H9 (cell line): ENCODE measurements at regions not wholly inside any gene's neighbourhood (a gene's known extent, or its start where the extent isn't known, plus 50 kb on each side); places are given as distances from the start of the nearest gene placed in this dataset.

ENCODE experiments used
- DNase-seq: peaks from one replicate; pipeline ENCODE4 v3.0.0-alpha.2; 2017
- H2AFZ ChIP-seq: one replicate; pipeline ENCODE4 v1.6.1; 2013; ENCODE audit warnings: mild to moderate bottlenecking, low read length, control low read depth, moderate library complexity
- H2AK5ac ChIP-seq: 2 replicates; pipeline ENCODE4 v1.6.1; 2013; ENCODE audit warnings: low read length, control low read depth, mixed read lengths; ENCODE audit not compliant: insufficient read length
- H2BK120ac ChIP-seq: one replicate; pipeline ENCODE4 v1.6.1; 2013; ENCODE audit warnings: low read depth, mild to moderate bottlenecking, low read length, control low read depth, inconsistent platforms; ENCODE audit not compliant: poor library complexity, severe bottlenecking
- H2BK12ac ChIP-seq: 2 replicates; pipeline ENCODE4 v1.6.1; 2013; ENCODE audit warnings: low read length, control low read depth, mixed read lengths, low read depth; ENCODE audit not compliant: insufficient read length
- H2BK15ac ChIP-seq: 2 replicates; pipeline ENCODE4 v1.6.1; 2013; ENCODE audit warnings: low read depth, low read length, control low read depth
- H2BK20ac ChIP-seq: one replicate; pipeline ENCODE4 v1.6.1; 2013; ENCODE audit warnings: low read depth, mild to moderate bottlenecking, low read length, control low read depth, inconsistent platforms; ENCODE audit not compliant: poor library complexity, severe bottlenecking
- H2BK5ac ChIP-seq: 2 replicates; pipeline ENCODE4 v1.6.1; 2013; ENCODE audit warnings: low read length, control low read depth, mixed read lengths; ENCODE audit not compliant: insufficient read length
- H3K14ac ChIP-seq: 2 replicates; pipeline ENCODE4 v1.6.1; 2013; ENCODE audit warnings: low read length, control low read depth; ENCODE audit not compliant: insufficient read depth
- H3K18ac ChIP-seq: 2 replicates; pipeline ENCODE4 v1.6.1; 2013; ENCODE audit warnings: low read depth, mild to moderate bottlenecking, mixed read lengths, low read length, control low read depth; ENCODE audit not compliant: insufficient read length
- H3K23ac ChIP-seq: 2 replicates; pipeline ENCODE4 v1.6.1; 2013; ENCODE audit warnings: low read length, control low read depth, mixed read lengths, low read depth; ENCODE audit not compliant: insufficient read length
- H3K23me2 ChIP-seq: 2 replicates; pipeline ENCODE4 v1.6.1; 2013; ENCODE audit warnings: low read depth, mild to moderate bottlenecking, mixed read lengths, low read length, control low read depth; ENCODE audit not compliant: insufficient read length, poor library complexity, severe bottlenecking
- H3K27ac ChIP-seq: 2 replicates; pipeline ENCODE4 v1.5.1; 2013; ENCODE audit warnings: low read length, control low read depth, mixed read lengths, low read depth; ENCODE audit not compliant: insufficient read length
- H3K27me3 ChIP-seq: 2 replicates; pipeline ENCODE4 v1.6.1; 2013; ENCODE audit warnings: low read length, control low read depth, inconsistent platforms; ENCODE audit not compliant: insufficient read depth
- H3K4ac ChIP-seq: 2 replicates; pipeline ENCODE4 v1.6.1; 2013; ENCODE audit warnings: low read depth, mild to moderate bottlenecking, control low read depth, inconsistent platforms, low read length, moderate library complexity
- H3K4me1 ChIP-seq: 2 replicates; pipeline ENCODE4 v1.6.1; 2013; ENCODE audit warnings: low read length, control low read depth, inconsistent platforms; ENCODE audit not compliant: insufficient read depth
- H3K4me2 ChIP-seq: 2 replicates; pipeline ENCODE4 v1.6.1; 2013; ENCODE audit warnings: low read length, control low read depth, mixed read lengths; ENCODE audit not compliant: insufficient read length, insufficient read depth
- H3K56ac ChIP-seq: 2 replicates; pipeline ENCODE4 v1.6.1; 2013; ENCODE audit warnings: low read depth, mild to moderate bottlenecking, mixed read lengths, low read length, control low read depth; ENCODE audit not compliant: insufficient read length
- H3K79me1 ChIP-seq: 2 replicates; pipeline ENCODE4 v1.6.1; 2013; ENCODE audit warnings: low read depth, mild to moderate bottlenecking, moderate library complexity, low read length, control low read depth, inconsistent platforms; ENCODE audit not compliant: insufficient read depth, poor library complexity, severe bottlenecking
- H3K79me2 ChIP-seq: 2 replicates; pipeline ENCODE4 v1.6.1; 2013; ENCODE audit warnings: low read length, control low read depth, inconsistent platforms; ENCODE audit not compliant: insufficient read depth
- H3K9ac ChIP-seq: 2 replicates; pipeline ENCODE4 v1.6.1; 2013; ENCODE audit warnings: low read length, control low read depth, mixed read lengths; ENCODE audit not compliant: insufficient read length; ENCODE audit errors: extremely low read depth
- H3K9me3 ChIP-seq: one replicate; pipeline ENCODE4 v1.6.1; 2013; ENCODE audit warnings: low read depth, low read length, inconsistent platforms; ENCODE audit not compliant: control insufficient read depth
- H3T11ph ChIP-seq: one replicate; pipeline ENCODE4 v1.6.1; 2013; ENCODE audit warnings: mild to moderate bottlenecking, low read length, control low read depth, inconsistent platforms
- H4K20me1 ChIP-seq: one replicate; pipeline ENCODE4 v1.6.1; 2013; ENCODE audit not compliant: control insufficient read depth, insufficient read length, insufficient read depth
- H4K5ac ChIP-seq: 2 replicates; pipeline ENCODE4 v1.6.1; 2013; ENCODE audit warnings: low read depth, mild to moderate bottlenecking, mixed read lengths, low read length, control low read depth; ENCODE audit not compliant: insufficient read length
- H4K8ac ChIP-seq: replicated peaks from 2 replicates; pipeline ENCODE4 v1.6.1; 2013; ENCODE audit warnings: low read length, control low read depth, mixed read lengths, low read depth; ENCODE audit not compliant: insufficient read length
- H4K91ac ChIP-seq: 2 replicates; pipeline ENCODE4 v1.6.1; 2013; ENCODE audit warnings: low read depth, mild to moderate bottlenecking, moderate library complexity, mixed read lengths, low read length, control low read depth; ENCODE audit not compliant: insufficient read length
- H3K27ac Mint-ChIP-seq, 3 experiments: 2 replicates in 2 of 3; 3 replicates in 1 of 3; pipeline ENCODE4 v1.8.0; 2020 to 2021; ENCODE audit warnings: mixed read lengths in 3 of 3, mild to moderate bottlenecking in 1 of 3, moderate library complexity in 1 of 3
- H3K27me3 Mint-ChIP-seq: 2 replicates; pipeline ENCODE4 v1.8.0; 2021; ENCODE audit warnings: low read depth, mild to moderate bottlenecking, moderate library complexity, mixed read lengths
- H3K36me3 Mint-ChIP-seq, 3 experiments: 2 replicates in 2 of 3; 3 replicates in 1 of 3; pipeline ENCODE4 v1.8.0; 2020 to 2021; ENCODE audit warnings: low read depth in 3 of 3, mixed read lengths in 3 of 3; ENCODE audit not compliant: insufficient read depth in 1 of 3
- H3K4me1 Mint-ChIP-seq, 2 experiments: 2 replicates each; pipeline ENCODE4 v1.8.0; 2020; ENCODE audit warnings: mixed read lengths in 2 of 2
- H3K4me3 Mint-ChIP-seq, 2 experiments: 2 replicates in 1 of 2; 3 replicates in 1 of 2; pipeline ENCODE4 v1.8.0; 2020 to 2021; ENCODE audit warnings: mild to moderate bottlenecking in 2 of 2, mixed read lengths in 2 of 2, moderate library complexity in 1 of 2
- H3K9me3 Mint-ChIP-seq, 2 experiments: 2 replicates in 1 of 2; 3 replicates in 1 of 2; pipeline ENCODE4 v1.8.0; 2020; ENCODE audit warnings: mild to moderate bottlenecking in 2 of 2, mixed read lengths in 2 of 2, moderate library complexity in 1 of 2
- WGBS: extraction: QIAGEN DNeasy Blood & Tissue Kit; methylation state at CpG from one replicate; pipeline ENCODE4 v1.1.7; 2013; ENCODE audit warnings: missing lambda C conversion rate, low lambda C conversion rate, mixed read lengths; ENCODE audit not compliant: insufficient read length; ENCODE audit errors: extremely low coverage; 5-methylcytosine and 5-hydroxymethylcytosine counted together
- TF ChIP-seq, protein P1 (sequence below): fragments of 200-600 bp; sonication (generic); conservative IDR thresholded peaks from 3 replicates; pipeline ENCODE4 v1.8.0; 2021; ENCODE audit warnings: antibody characterized with exemption, mild to moderate bottlenecking

DNA sequence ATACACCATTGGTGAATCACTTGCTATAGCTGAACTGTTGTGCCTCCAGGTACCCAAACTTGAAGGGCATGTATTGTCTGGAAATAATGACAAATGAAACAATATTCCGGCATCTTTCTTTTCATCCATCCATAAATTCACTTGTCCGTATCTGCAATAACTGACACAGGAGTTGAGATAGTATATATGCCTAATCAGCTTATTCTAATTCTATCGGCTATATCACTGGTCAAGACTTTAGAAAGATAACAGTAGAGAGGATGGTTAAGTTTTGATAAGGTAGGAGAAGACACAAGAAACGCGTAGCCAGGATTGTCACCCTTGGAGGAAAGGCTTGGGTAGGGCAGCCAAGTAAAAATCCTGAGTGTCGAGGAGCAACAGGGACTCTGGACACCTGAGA is 1634.6 kb upstream of the CELF4 start:
- H3K79me1 ChIP-seq: no peaks in the 10 kb centered on the region
- H3K4ac ChIP-seq: no peak overlapping the region
- H3K4me2 ChIP-seq: no peak overlapping the region
- H4K20me1 ChIP-seq: no peaks in the 10 kb centered on the region
- no peak for DNase-seq
- Mint-ChIP-seq H3K9me3 (no peaks in the 10 kb centered on the region; a peak in 1 of 5 replicates), H3K27ac (no peak overlapping the region), H3K27me3 (no peaks in the 10 kb centered on the region), H3K36me3 (peaks cover 0 to 2% (median 0%) of the 10 kb centered on the region in 3 experiments; a peak in 1 of 7 replicates), H3K4me1 (no peaks in the 10 kb centered on the region), H3K4me3 (no peak overlapping the region)
- no peak overlapping the region for H2AK5ac ChIP-seq
- H2BK12ac ChIP-seq: no peak overlapping the region
- H3K27ac ChIP-seq: no peak overlapping the region
- H3K18ac ChIP-seq: no peak overlapping the region
- no peaks in the 10 kb centered on the region for H3K23me2 ChIP-seq
- H3K9me3 ChIP-seq: no peaks in the 10 kb centered on the region
- H3K56ac ChIP-seq: no peak overlapping the region
- H2BK5ac ChIP-seq: no peak overlapping the region
- no peak overlapping the region for H2BK15ac ChIP-seq
- no peak overlapping the region for H2AFZ ChIP-seq
- no peaks in the 10 kb centered on the region for H3K27me3 ChIP-seq
- no peak overlapping the region for H3K23ac ChIP-seq
- no peak overlapping the region for H2BK120ac ChIP-seq
- no peak overlapping the region for H4K8ac ChIP-seq
- WGBS: no CpG with 5 or more reads among the region's 6 CpGs
- H2BK20ac ChIP-seq: no peak overlapping the region
- TF ChIP-seq, protein P1, sequence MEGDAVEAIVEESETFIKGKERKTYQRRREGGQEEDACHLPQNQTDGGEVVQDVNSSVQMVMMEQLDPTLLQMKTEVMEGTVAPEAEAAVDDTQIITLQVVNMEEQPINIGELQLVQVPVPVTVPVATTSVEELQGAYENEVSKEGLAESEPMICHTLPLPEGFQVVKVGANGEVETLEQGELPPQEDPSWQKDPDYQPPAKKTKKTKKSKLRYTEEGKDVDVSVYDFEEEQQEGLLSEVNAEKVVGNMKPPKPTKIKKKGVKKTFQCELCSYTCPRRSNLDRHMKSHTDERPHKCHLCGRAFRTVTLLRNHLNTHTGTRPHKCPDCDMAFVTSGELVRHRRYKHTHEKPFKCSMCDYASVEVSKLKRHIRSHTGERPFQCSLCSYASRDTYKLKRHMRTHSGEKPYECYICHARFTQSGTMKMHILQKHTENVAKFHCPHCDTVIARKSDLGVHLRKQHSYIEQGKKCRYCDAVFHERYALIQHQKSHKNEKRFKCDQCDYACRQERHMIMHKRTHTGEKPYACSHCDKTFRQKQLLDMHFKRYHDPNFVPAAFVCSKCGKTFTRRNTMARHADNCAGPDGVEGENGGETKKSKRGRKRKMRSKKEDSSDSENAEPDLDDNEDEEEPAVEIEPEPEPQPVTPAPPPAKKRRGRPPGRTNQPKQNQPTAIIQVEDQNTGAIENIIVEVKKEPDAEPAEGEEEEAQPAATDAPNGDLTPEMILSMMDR: no peak
- H3T11ph ChIP-seq: no peak overlapping the region
- no peak overlapping the region for H3K14ac ChIP-seq
- H4K91ac ChIP-seq: no peak overlapping the region
- no peaks in the 10 kb centered on the region for H3K79me2 ChIP-seq
- H3K9ac ChIP-seq: no peak overlapping the region
- H4K5ac ChIP-seq: no peak overlapping the region
- no peaks in the 10 kb centered on the region; the same call in 1 of the 2 replicates for H3K4me1 ChIP-seq
